ENCODE measurements at regions not wholly inside any gene's neighbourhood (a gene's known extent, or its start where the extent isn't known, plus 50 kb on each side); places are given as distances from the start of the nearest gene placed in this dataset.
"Not testable (repeated sequence)": the region's sequence is repeated elsewhere in the genome, so short reads cannot be mapped to it uniquely, and the experiment has no call there.

DNA sequence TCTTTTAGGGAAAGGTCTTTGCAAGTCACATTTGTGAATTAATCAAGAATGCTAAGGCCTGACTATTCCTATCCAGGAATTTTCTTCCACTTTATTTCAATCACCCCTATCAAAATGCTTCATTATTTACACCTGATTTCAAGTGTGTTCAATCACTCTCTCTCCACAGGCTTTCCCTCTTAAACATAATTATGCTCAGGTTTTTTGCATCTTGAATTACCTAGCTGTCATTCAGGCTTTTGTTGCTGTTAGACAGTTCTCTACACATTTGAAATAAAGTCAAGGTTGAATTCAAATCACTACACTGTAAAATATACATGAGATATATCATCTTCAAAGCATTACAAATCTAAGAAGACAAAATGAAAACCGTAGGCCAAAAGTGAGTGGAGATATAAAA lies 941.3 kb upstream of the SLITRK1 start:
- DNase-seq = no peak

DNA sequence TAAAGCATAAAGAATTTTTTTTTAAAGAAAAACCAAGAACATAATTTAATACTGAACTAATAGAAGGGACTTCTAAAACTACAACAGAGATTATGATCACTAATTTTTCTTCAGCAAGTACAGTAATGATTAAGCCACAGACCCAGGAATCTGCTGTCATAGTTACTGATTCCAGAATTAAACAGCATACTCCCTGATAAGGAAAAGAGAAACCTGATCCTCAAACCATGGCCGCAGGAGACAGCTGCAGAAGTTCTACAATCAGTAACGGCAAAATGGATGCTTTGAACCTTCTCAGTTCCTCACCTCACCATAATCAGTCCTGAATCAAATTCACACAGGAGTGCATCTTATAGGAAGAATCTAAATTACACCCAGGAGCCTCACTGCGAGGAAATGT lies 939.0 kb upstream of the SLITRK1 start:
- DNase-seq = no peak

DNA sequence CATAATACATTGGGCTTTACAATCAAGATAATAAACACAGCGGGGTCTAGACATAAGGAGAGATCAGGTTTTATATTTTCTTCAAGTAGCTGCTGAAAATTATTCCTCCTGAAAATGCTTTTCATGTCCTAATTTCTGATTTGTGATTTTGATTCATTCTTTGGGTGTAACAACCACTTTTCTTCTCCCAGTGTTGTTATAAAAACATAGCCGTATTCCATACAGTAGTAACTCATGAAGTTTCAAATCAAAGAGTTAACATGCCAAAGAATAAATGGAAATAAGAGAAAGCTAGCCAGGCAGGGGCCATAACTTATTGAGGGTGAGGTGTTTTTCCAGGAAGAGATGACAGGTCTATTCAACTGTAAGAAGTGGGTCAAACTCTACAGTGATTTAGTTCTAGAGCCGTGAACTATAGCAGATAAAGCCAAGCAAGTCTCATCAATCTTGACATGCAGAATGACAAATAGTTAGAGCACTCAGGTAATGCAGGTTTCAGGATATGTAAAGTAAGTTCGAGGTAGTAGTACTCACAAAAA lies 934.4 kb upstream of the SLITRK1 start:
- no peak for DNase-seq

- DNase-seq = no peak
Observed at GRCh38 chr13:84812789-84813188, 930.5 kb upstream of the SLITRK1 start.

GRCh38 chr13:84812078-84812477 lies 929.8 kb upstream of the SLITRK1 start:
- no peak for DNase-seq

DNA sequence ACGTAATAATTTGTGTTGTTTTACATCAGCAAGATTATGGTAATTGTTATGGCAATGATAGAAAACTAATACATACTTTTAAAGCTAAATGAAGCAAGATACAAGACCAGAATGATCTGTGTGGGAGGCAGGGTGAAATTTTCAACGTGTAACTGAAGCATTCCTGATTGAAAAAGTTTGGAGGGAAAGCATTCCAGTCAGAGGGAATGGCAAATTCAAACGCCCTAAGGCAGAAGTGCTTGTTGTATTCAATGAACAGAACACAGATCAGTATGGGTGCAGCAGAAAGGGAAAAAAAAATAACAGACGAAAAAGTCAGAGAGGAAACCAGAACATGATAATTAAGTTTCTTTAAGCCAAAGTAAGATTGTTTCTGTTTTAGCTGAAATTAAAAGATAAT lies 928.5 kb upstream of the SLITRK1 start:
- no peak for DNase-seq

- no peak for DNase-seq
Observed at GRCh38 chr13:84802073-84802472, 919.8 kb upstream of the SLITRK1 start.

GRCh38 chr13:84784443-84785153 lies 902.3 kb upstream of the SLITRK1 start:
- no peak for DNase-seq

DNA sequence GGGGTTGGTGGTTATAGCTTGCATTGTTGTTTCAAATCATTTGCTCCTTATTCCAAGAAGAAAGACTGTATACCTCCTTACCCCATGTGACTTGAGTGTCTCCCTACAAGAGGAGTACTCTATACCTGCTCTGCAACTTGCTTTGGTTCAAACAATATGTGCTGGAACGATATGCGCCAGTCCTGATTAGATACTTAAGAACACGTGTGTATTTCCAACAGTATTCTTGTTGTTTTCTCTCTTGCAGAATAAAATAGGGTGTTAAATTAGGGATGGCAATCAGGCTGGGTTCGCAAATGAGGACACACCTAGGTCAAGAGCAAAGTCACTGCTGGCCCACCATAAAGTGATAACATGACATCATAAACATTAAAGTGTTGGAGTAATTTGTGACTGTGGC lies 895.0 kb upstream of the SLITRK1 start:
- DNase-seq = no peak

DNA sequence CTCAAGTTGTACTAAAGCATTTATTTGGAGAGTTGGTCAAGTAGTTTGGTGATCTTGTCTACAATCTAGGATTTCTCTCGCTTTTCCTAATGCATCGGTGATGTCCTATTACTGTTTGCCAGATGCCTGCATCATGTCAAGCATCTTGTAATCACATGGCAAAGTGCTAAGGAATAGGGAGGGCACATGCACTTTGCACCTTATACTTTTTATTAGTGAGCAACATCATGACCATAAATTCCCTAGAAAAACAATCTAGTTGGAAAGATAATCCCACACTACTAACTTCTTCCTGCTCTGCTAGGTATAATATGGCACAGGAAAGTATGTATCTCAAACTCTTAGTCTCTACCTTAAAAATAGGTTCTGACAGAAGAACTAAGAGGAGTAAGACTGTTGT lies 894.3 kb upstream of the SLITRK1 start:
- no peak for DNase-seq

DNA sequence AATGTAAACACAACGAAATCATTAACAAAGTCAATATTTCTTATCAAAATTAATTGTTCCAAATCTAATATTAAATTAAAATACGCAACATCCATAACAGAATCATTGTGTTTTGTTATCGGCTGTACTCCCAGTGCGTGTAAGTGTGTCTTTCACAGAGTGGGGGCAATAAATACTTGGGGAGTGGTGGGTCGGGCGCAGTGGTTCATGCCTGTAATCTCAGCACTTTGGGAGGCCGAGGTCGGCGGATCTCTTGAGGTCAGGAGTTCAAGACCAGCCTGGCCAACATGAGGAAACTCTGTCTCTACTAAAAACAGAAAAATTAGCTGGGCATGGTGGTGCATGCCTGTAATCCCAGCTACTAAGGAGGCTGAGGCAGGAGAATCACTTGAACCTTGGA lies 893.6 kb upstream of the SLITRK1 start:
- DNase-seq = not testable (repeated sequence)

DNA sequence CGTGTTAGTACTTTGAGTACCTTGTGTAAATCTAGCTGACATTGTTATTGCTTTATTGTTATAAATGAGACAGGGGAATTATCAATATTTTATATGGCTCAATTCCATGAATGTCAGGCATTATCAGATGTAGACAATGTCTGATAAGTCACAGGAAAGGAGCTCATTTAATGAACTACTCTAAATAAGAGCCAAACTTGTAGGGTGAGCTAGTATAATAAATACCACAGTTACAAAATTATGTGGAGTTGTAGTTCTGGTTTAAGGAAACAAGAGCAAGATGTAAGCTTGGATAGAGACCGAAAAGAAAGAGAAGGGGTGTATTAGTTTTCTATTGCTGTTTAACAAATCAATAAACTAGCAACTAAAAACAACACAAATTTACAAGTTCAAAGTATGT lies 891.8 kb upstream of the SLITRK1 start:
- no peak for DNase-seq

DNA sequence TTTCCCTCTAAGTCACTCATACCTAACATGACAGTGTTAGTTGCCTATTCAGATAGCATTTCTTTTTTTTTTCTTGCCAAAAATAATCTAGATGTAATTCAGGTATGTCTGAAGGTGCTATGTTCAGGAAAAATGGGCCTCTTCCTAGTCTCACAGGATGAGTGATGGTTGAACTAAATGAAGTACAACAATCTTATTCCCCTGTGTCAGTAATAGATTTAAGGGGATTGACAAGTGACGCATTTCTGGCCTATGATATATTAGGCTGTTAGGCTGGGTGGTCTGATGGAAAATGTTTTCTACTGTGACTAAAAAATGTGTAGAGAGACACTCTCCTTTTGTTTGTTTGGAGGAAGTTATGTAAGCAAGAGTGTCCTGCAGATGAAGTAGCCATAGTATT lies 878.7 kb upstream of the SLITRK1 start:
- DNase-seq = no peak

DNA sequence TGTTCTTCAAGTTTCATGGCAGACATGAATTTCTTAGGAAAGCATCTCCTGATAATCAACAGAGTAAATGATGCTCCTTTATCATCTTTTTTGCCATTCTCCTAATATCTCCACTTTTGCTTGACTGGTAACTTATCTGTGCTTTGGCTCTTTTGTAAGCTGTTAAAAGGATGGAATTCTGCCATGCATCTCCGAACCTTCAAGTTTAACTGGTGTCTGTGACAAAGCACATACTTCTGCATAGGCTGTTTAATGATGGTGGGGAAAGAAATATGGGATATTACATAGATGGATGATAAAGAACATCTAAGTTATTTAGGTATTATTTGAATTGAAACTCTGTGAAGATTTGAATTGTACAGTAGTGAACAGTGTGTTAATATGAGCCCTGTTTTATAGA lies 866.9 kb upstream of the SLITRK1 start:
- no peak for DNase-seq

- DNase-seq = no peak
Observed at GRCh38 chr13:84745051-84745551, 862.8 kb upstream of the SLITRK1 start.

- DNase-seq = no peak
Observed at GRCh38 chr13:84744203-84744602, 861.9 kb upstream of the SLITRK1 start.

DNA sequence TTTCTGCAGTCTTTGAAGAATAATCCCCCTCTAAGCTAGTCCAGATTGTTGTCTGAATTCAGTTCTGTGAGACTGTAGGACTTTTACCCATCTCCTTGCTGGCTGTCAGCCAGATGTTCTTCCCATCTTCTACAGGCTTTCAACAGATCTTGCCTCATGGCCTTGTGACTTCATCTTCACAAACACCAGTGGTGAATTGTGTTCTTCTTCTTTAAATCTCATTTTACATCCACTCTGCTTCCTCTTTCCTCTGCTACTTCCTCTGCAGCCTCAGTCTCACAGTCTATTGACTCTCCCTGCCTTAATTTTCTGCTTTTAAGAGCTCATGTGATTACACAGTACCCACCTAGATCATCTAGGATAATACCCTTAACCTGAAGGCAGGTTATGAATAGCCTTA lies 859.0 kb upstream of the SLITRK1 start:
- DNase-seq = no peak

DNA sequence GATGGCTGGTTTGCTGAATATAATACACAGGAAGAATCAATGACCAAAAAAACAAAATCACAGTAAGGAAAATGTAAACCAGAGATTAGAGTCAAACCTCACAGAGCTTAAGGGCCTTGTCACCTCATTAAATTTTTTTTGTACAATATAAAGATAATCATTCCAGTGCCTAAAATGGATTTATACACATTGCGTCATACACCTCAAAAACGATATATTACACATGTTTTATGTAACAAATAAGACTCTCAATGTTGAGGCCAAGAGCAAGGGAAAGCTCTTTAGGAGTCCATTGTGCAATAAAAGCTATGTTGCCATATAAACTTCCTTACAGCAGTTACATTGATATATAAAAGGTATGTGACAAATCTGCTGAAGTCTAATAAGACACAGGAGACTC lies 856.7 kb upstream of the SLITRK1 start:
- no peak for DNase-seq

- DNase-seq = no peak
Observed at GRCh38 chr13:84737661-84738060, 855.4 kb upstream of the SLITRK1 start.

GRCh38 chr13:84730376-84730775 lies 848.1 kb upstream of the SLITRK1 start:
- no peak for DNase-seq

- DNase-seq = no peak
Observed at GRCh38 chr13:84705982-84706710, 823.9 kb upstream of the SLITRK1 start.

DNA sequence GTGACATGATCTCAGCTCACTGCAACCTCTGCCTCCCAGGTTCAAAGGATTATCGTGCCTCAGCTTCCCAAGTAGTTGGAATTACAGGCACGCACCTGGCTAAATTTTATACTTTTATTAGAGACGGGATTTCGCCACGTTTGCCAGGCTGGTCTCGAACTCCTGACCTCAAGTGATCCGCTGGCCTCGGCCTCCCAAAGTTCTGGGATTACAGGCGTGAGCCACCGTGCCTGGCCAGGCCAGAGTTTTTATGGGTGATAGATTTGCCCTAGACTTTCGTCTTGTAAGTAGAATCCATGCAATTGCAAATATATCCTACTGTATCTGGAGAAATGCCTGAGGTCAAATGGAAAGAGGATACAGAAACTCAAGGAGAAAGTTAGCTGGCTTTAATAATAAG lies 819.9 kb upstream of the SLITRK1 start:
- DNase-seq = no peak

DNA sequence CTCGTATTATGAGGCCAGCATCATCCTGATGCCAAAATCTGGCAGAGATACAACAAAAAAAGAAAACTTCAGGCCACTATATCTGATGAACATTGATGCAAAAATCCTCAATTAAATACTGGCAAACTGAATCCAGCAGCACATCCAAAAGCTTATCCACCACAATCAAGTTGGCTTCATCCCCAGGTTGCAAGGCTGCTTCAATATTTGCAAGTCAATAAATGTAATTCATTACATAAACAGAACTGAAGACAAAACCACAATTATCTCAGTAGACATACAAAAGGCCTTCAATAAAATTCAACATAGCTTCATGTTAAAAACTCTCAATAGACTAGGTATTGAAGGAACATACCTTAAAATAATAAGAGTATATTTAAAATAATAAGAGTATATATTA lies 815.3 kb upstream of the SLITRK1 start:
- DNase-seq = not testable (repeated sequence)

GRCh38 chr13:84686973-84687372 lies 804.7 kb upstream of the SLITRK1 start:
- DNase-seq = no peak
